NK-92 treated with Interleukin-12 subunit alpha and Interleukin-12 subunit beta, amount 100 ng/mL, for 24 hours (cell line): ENCODE measurements at regions not wholly inside any gene's neighbourhood (a gene's known extent, or its start where the extent isn't known, plus 50 kb on each side); places are given as distances from the start of the nearest gene placed in this dataset.

ENCODE experiments used
- DNase-seq: peaks from one replicate; lab custom pipeline; 2025; lab: John Stamatoyannopoulos, UW

DNA sequence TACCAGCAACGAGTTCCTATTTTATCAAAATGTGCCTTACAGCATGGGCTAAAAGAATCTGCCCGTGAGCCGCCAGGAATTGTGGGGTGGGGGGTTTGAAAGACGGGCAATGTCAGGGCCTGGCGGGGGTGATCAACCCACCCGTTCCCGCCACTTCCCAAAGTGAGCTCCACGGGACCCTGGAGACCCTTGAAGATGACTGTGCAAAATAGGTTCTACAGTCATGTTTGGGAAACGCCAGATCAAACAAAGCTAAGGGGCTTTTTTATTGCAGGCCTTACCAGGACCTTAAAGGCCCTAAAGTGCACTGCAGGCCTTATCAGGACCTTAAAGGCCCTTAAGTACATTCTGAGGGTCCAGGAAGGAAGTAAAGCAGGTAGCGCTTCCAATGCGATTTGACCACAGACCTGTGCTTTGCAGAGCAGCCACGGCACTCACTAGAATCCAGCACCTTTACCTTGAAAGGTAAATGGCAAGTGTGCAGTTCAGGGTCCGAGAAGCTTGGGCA is 404.1 kb downstream of the SHANK2 start:
- no peak for DNase-seq

DNA sequence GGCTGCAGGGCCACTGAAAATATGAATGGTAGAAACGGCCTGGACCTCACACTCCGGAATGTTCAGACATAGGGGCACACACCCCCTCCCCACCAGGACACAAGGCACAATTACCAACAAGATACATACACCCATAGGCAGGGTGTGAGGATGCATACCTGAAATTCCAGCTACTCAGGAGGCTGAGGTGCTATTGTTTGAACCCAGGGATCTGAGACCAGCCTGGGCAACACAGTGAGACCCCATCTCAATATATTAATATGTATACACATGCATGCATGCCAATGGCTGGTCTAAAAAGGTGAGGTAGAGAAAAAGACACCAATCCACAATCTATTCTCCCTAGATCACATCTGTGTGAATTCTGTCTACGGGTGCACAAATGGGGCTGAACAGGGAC is 403.3 kb downstream of the SHANK2 start:
- no peak for DNase-seq

DNA sequence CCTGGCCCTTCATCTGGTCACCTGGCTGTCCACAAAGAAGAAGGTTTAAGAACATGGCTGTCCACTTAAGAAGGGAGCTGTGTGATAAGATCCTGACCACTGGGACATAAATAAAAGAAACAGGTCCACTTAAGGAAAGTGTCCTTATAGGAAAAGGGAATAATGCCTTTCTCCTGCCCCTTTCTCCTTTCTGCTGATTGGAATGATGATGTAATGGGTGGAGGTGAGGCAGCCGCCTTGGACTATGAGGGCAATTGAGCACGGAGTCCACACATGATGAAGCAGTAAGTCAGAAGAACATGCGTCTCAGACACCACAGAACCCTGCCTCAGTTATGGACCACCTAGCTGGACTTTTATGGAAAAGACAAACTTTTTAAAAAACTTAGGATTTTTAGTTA is 401.1 kb downstream of the SHANK2 start:
- DNase-seq, result no peak

DNA sequence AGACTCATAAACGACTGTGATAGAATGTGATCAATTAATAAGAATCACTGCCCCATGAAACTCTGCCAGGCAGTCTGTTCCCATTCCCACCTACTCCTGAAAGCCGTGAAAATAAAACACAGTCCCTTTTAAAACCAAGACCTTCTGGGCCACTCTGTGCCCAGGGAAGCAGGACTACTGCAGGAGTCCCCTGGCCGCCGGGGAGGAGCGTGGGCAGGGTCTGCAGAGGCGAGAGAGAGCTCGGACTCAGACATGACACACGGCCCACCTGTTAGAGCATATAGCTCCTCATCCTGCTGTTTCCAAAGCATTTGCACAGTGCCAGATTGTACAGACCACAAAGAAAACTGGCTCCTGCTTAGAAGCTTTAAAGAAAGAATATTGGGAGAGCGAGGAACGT is 400.5 kb downstream of the SHANK2 start:
- no peak for DNase-seq

DNA sequence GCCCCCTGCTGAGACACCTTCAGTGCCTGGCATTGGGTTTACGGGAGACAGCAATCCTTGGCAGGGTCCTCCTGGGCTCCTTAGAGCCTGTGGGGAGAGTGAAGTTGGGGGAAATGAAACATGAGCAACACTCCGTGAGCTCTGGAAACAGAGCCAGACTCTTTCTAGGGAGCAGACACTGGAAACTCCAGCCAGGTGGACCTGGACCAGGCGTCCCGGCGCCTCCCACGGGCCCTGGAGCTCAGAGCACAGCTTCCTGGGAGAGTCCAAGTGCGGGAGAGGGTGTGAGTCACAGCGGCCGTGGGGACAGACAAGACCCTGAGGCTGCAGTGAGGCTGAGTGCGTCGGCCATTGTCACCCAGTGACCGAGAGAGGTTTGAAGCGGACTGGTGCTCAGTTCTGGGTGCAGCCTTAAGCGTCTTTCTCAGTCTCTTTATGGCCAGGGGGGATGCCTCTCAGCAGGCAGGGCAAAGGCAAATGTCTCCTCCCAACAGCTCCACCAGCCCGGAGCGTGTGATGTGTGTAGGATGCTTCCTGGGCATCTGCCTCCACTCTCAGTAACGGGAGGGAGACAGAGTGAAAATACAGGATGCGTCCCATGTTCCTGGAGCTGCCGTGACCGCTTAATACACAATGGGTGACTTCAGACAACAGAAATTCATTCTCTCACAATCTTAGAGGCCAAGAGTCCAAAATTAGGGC is 399.2 kb downstream of the SHANK2 start:
- no peak for DNase-seq

DNA sequence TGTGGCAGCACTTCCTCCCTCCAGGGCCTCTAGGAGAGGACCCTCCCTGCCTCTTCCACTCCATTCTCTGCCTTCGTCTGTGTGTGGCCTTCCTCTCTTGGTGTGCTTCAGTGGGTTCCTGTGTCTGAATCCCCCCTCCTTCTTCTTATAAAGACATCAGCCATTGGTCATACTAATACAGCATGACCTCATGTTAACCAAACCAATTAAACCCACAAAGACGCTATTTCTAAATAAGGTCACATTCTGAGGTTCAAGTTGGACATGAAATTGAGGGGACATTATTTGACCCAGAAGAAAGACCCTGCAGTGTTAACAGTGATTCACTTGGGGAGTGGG is 398.6 kb downstream of the SHANK2 start:
- no peak for DNase-seq

DNA sequence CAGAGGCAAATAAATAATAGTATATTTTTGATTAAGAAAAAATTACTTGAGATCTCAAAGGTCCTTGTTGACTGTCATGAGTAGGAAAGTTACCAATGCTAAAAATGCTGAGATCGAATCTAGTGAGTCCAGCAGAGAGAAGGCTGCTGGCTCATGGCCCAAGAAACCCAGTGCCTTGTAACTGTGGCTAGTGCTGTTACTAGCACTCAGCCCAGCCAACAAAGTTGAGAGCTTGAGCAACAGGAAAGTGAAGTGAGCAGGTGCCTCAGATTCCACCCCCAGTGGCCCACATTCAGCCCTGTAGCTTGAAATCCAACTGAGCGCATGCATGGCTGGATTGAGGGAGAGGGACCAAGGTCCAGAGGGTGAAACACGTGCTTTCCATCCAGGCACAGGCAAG is 398.2 kb downstream of the SHANK2 start:
- no peak for DNase-seq

DNA sequence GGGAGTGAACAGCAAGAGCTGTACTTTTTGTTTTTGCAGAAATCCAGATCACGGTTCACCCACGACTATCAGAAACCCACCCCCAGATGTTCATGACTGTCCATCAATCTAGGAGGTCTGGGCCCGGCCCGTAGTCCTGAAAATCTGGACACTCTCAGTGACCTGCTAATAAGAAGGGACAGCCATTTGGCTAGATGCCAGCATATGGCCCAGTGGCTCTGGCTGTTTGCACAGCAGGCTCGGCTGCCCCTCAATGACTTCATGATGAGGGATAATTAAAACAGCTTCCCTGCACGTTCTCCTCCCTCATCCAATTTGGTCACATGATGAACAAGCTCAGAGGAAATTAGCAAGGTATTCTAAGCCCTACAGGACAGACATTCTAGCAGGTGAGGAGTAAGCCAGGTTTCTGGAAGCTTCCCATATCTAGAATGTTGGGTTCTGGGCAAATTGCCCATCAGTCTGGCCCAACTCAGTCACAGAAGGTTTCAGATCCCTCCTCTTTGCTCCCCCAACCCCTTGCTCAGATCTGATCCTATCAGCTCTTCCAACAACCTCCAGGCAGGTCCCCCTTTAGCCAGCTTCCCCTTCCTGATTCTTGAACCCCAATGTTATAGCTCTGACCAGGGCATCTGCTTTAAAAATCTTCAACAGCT is 397.3 kb downstream of the SHANK2 start:
- no peak for DNase-seq

DNA sequence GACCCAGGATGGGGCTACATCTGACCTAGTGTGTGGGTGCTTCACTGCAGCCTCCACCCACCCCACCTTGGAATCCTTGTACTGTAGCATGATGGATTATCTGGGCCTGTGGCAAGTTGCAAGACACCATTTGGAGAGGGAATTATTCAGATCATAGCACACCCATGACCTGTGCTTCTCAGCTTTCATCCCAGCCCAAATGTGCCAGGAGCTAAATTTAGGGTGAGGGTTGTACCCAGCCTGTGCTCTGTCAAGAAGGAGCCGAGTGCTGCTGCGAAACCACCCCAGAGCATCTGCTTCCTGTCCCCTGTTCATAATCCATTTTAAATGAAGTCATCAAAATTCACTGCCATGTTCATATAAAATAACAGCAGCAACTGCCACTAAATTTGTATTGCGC is 394.5 kb downstream of the SHANK2 start:
- no peak for DNase-seq

DNA sequence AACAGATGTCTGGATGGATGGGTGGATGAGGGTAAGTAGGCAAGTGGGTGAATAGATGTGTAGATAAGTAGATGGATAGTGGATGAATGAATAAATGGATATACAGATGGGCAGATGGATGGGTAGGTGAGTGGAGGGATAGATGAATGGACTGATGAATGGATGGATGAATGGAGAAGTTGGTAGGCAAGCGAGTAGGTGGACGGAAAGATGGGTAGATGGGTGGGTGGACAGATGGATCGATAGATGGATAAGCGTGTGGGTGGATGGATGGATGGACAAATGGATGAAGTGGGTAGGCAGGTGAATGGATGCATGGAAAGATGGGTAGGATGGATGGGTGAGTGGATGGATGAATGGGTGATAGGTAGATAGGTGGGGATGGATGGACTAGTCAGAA is 393.2 kb downstream of the SHANK2 start:
- DNase-seq, result no peak

DNA sequence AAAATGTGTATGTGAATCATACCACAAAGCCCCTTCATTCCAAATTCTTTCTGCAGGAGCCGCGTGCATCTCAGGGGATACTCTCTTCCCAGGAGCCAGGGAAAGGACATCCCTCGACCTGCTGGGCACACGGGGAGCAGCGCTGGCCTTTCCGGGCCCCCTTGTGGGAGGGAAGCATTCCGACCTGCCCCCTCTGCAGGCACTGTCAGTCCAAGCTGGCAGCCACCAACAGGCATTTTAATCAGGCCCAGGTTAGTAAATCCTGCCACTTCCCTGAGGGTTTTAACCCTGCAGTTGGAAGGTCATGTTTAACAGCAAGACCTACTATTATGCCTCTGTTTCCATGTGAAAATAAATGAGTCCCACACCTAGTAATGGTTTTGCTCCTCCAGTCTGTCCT is 391.5 kb downstream of the SHANK2 start:
- DNase-seq, result no peak

DNA sequence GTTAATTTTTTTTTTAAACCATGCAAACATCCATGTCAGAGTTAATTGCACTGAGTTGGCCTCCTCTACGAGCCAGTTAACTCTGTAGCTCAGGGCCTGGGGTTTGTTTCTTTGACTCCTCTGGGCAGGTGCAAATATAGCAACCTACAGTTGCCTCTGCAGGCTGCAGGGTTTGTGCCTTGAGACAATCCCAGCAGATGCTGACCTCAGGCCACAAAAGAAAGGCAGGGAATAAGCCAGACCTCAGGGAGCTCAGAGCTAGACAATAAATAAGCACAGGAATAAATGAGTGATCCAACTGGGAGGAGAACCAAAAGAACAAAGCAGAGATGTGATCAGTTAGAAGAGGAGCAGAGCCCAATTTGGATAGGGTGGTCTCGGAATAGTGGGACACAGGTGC is 390.8 kb downstream of the SHANK2 start:
- no peak for DNase-seq

DNA sequence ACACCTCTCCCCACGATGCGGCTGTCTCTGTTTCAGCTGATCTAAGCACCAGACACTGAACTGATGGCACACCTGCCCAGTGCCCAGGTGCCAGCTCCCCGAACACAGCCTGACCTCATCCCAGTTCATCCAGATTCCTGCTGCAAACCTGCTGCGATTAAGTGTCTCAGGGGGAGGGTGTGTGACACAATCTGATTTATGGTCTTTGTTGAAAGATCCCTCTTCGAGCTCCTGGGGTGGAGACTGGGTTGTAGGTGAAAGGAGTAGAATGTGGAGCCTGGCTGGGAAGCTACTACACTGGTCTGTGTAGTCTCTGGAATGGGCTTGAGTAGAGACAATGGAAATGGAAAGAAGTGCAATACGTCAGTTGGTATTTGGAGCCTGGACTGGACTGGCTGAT is 390.3 kb downstream of the SHANK2 start:
- no peak for DNase-seq

DNA sequence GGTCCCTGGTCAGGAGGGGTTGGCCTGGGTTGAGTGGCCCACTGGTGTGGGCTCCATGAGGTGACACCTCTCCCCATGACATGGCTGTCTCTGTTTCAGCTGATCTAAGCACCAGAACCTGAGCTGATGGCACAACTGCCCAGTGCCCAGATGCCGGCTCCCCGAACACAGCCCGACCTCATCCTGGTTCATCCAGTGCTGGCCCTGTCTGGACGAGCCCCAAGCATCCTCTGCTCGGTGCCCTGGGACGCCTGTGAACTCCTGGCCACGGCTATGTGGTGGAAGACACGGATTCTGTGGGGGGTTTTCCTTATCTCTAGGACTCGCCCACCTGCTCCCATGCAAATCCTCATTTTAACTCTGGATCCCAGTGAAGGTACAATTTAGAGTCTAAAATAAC is 389.2 kb downstream of the SHANK2 start:
- no peak for DNase-seq

DNA sequence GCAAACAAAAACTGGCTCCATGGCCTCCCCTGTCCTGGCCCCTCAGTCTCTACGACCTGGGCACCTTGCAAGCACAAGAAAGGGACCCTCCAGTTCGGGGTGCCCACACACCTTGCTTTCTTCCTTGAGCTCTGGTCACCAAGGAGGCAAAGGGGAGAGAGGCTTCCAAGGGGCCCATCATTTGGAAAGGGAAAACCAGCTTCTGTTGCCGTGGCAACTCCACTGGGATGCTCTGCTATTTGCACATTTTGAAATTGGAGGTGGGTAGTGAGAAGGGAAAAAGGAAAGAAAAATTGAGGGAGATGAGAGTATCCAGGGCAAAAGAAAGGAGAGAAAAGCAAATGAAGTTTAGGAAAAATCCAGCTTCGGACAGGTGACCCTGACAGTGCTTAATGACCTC is 388.4 kb downstream of the SHANK2 start:
- DNase-seq, result no peak

DNA sequence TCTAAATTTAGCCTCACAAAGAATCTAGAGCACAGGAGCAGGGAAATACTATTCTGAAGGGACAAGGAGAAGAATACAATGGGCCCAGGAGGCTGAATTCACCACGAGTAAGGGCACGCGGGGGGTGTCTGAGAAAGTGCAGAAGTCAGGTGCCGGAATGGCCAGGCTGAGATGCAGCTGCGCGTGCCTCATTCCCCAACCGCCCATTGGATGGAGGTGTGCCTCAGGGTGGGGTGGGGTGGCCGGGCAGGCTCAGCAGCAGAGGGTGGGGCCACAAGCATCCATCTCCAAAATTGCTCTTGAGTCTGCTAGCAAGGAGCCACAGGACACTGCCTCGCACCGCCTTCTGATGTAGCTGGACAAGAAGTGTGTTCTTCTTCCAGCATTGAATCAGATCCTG is 387.0 kb downstream of the SHANK2 start:
- no peak for DNase-seq

DNA sequence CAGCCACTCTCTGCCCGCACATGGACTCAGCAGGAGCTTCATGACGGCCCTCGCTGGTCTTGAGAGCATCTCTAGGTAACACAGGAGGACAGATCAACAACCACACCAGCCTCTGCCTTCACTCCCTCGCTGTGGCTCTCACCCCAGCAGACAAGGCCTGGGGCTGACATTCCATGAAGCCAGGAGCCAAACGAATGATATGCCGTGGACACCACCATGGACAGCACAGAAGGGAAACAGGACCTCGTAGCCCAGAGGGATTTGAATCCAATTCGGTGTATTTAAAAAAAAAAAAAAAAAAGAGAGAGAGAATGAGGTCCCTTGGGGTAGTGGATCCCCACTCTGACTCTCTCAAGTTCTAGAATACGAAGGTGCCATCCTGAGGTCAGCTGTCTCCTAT is 385.5 kb downstream of the SHANK2 start:
- no peak for DNase-seq

DNA sequence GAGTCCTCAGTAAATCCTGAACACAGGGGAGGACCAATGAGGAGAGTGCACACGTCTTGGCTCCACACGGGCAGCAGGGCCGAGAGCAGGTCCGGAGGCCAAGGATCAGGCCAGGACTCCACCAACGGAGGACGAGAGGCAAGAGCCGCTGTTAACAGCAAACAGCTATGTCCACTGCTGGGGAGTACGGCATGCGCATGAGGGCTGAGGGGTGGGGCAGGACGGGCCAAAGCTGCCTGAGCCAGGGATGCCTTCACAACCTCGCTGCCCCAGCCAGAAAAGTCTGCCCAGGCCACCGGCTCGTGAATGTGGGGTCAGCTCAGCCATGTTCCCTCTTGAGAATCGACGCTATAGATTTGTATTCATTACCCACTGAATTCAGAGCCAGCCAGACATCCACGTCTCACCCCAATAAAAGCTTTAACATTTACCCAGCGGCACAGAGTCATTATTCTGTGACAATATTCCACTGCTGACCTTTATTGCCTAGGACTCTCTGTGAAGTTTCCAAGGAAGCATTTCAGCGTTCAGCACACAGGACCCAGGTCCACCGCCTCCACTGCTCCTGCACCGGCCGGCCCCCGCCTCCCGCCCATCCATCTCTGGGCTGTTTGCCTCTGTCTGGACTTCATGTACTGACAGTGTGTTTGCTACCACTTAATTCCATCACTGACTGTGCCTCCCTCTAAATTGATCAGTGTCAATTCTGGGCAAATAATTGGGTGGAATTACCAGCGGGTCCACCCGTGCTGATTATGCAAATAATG is 384.9 kb downstream of the SHANK2 start:
- no peak for DNase-seq

DNA sequence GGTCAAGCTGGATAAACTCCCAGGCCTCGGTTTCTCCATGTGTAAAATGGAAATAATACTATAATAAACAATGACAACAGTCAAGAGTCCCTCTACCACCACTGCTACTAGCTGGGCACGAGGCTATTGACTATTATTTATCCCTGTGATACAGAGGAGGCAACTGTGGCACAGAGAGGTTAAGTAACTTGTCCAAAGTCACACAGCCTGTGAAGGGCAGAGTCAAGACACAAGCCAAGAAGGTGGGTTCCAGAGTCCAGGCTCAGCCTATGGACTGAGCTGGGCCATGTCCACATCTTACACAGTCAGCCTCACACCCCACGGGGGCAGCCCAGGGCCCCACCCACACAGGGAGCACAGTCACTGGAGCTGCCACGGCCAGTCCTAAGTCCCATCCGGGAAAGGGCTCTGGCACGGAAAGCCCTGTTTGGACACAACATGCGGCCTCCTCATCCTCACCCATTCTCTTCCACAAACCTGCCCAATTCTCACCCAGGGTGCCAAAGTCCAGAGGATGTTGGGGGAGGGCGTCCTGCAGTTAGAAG is 384.0 kb downstream of the SHANK2 start:
- no peak for DNase-seq

DNA sequence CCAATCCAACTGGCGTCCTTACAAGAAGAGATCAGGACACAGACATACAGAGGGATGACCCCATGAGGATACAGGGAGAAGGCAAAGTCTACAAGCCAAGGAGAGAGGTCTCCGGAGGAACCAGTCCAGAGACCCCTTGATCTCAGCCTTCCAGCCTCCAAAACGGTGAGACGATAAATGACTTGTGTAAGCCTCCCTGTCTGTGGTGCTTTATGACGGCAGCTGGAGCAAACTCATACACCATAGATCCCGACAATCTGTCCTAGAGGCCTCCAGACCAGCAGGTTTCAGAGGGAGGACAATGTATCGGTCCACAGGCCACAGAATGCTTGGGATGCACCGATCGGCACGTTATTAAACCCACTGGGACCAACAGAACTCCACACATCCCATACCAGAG is 383.3 kb downstream of the SHANK2 start:
- no peak for DNase-seq

DNA sequence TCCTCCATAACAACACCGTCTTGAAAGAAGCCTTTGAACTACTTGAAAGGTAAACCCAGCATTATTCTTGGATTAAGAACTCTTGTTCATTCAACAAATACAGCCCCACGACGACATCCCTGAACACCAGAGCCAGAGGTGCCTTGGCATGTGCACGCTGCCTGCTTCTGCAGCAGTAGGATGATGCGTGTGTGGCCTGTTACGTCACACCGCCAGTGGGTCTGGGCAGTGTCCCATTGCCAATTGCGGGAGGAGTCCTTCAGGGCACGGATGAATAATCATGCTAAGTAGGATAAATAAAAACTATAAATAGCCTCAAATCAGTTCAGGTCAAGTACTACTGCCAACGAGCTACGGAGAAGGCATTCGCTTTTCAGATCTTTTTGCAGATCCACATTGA is 380.5 kb downstream of the SHANK2 start:
- no peak for DNase-seq

DNA sequence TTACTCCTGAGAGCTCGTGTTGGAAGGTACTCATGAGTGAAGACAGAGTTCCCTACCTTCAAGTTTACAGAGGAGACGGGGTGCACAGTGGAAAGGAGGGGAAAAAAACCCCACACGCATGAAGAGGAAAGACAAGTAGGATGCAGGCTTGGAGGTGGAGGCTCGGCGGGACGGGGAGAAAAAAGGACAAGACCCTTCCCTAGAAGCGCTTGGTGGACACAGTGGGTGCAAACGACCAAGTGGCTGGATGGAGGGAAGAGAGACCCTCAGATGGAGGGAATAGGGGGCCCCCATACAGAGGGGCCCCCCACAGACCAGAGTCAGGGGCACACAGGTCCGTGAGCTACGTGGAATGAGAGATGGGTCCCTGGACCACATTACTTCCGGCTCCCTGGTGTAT is 380.1 kb downstream of the SHANK2 start:
- DNase-seq, result no peak
